ENCODE measurements at regions not wholly inside any gene's neighbourhood (a gene's known extent, or its start where the extent isn't known, plus 50 kb on each side); places are given as distances from the start of the nearest gene placed in this dataset.
"Not testable (repeated sequence)": the region's sequence is repeated elsewhere in the genome, so short reads cannot be mapped to it uniquely, and the experiment has no call there.

GRCh38 chr17:45554479-45554878 is 64.0 kb upstream of the PLEKHM1 start:
- not testable (repeated sequence) for DNase-seq (ENCODE audit: low read depth in 2 of 2)

DNA sequence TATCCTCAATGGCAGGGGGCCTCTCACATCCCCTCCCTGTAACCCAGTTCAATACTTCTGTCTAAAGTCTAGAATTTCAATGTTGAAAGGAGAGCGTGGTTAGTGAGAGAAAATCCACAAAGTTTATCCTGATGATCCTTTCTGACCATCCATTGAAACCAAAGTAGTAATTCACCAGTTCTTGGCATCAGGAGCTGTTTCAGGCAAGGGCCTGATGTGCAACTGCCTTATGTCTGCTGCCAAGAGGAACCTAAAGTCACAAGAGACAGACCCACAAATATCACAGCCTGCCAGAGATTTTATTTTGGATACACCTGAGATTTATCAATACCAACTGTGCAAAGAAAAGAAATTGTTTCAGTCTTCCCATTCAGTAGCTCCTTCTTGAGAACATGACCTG is 68.3 kb upstream of the PLEKHM1 start:
- DNase-seq (ENCODE audit: low read depth in 2 of 2), result not testable (repeated sequence)

DNA sequence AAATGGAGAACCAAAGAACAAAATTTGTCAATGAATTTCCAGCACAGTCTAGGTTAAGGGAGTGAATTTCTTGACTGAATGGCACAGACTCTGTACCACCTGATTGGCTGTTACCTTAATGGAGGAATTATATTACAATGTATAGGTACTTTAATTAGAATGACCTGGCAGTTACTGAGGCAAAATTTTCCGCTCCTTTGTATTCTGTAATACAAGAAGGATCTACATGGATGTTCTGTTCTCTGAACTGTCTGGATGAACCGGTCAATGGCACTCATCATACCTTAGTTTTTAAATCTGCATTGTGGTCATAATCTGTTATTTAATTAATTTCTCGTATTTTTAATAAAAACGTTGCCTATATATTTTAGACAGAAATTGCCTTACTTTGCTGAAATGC is 72.3 kb upstream of the PLEKHM1 start:
- DNase-seq (ENCODE audit: low read depth in 2 of 2), result not testable (repeated sequence)

DNA sequence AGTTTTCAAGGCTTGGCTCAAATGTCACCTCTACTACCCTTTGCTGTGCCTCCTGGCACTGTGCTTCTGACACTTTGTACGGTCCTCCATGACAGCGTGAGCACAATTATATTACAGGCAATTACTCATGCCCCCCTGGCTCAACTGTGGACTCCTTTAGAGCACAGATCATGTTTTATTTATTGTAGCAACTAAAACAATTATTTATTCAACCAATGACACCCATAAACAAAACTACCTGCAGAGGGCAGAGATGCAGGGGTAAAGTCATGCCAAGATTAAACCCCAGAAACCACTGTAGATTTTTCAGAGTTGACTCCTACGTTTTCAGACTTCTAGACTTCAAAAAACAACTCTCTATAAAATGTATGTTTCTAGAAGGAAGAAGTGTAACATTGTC is 72.8 kb upstream of the PLEKHM1 start:
- not testable (repeated sequence) for DNase-seq (ENCODE audit: low read depth in 2 of 2)

DNA sequence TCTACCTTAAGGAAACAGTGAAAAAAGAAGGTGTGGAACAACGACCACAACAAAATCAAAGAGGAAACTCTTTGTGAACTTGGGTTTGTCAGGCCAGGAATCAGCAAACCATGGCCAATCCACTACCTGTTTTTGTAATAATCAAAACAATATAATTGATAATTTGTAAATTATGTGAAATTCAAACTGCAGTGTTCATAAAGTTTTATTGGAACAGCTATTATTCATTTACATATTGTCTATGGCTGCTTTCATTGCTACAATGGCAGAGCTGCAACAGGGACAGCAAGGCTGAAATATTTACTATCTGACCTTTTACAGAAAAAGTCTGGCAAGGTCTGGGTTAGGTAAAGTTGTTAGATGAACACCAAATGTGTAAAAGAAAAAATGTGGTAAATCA is 77.8 kb upstream of the PLEKHM1 start:
- DNase-seq (ENCODE audit: low read depth in 2 of 2), result not testable (repeated sequence)

DNA sequence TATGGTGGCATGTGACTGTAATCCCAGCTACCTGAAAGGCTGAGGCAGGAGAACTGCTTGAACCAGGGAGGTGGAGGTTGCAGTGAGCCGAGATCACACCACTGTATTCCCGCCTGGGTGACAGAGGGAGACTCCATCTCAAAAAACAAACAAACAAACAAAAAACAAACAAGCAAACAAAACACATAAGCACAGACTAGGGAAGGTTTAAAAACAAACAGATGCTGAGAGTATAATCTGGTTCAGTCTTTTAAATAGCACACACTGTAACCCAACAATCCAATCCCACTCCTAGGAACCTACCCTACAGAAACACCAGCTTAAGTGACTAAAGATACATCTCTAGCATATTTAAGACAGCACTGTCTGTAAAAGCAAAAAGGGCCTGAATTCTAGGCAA is 82.8 kb upstream of the PLEKHM1 start:
- not testable (repeated sequence) for DNase-seq (ENCODE audit: low read depth in 2 of 2)

DNA sequence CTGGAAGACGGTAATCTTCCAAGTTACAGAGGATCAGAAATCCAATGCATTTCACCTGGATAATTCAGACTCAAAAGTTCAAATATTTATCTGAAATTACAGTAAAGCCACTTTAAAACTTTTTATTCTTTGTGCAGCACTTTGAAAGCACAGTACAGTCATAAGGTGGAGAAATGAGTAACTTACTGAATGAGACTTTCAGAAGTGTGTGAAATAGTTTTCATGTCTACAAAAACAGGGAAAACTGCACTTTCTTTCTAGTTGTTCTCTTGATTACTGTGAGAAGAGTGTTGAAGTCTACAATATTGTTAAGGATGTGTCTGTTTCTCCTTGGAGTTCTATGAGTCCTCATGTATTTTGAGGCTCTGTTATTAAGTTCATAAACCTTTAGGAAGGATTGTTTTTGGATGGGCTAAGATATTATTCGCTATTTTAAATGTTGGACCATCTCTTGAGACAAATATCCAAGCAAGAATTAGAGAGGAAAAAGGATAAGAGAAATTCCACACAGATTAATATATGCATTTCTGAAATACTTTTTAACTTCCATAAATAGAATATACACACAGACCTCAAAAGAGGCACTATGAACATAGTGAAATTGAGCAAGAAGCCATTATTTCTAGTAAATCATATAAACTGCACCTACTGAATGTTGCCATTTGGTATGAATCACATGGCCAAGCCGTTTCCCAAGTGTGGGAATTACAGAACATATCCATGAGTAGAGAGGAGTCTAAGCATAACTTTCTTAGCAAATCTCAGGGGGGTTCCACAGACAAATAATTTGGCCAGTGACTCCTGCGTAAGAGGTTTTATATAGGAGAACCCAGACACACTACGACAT is 83.6 kb upstream of the PLEKHM1 start:
- DNase-seq (ENCODE audit: low read depth in 2 of 2), result no peak

GRCh38 chr17:45575126-45575885 is 84.8 kb upstream of the PLEKHM1 start:
- no peak for DNase-seq (ENCODE audit: low read depth in 2 of 2)

DNA sequence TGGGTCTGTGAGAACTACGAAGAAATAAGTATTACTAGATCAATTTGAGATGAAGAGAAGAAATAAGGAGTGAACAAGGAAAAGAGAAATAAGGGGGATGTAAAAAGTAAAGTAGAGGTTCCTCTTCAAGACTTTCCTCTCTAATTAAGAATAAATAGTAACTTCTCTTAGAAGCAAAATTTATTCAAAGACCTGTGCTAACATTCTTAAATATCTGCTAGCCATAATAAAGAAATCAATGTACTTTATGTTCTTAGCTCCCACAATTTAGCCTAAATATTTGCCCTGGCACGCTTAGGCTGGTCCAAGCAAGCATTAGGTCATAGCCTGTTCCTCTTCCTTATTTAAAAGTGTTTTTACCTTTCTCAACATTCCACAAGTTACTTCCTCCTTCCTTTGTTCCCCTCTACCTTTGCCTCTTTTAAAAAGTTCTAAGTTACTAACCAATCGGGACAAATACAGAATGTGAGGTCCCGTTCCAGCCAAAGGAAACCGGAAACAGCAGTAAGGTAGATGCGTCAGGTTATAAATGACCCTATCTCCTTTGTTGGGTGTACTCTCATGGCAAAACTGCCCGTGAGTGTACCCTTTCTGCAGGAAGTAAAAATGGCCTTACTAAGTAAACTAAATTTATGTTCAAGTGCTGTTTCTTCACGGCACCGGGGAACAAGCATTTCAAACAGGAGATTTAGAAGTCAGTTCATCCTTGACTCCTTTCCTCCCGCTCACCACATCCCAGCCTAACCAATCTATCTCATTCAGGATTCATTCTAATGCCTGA is 86.2 kb upstream of the PLEKHM1 start:
- not testable (repeated sequence) for DNase-seq (ENCODE audit: low read depth in 2 of 2)

GRCh38 chr17:45577571-45578279 is 87.2 kb upstream of the PLEKHM1 start:
- no peak for DNase-seq (ENCODE audit: low read depth in 2 of 2)

DNA sequence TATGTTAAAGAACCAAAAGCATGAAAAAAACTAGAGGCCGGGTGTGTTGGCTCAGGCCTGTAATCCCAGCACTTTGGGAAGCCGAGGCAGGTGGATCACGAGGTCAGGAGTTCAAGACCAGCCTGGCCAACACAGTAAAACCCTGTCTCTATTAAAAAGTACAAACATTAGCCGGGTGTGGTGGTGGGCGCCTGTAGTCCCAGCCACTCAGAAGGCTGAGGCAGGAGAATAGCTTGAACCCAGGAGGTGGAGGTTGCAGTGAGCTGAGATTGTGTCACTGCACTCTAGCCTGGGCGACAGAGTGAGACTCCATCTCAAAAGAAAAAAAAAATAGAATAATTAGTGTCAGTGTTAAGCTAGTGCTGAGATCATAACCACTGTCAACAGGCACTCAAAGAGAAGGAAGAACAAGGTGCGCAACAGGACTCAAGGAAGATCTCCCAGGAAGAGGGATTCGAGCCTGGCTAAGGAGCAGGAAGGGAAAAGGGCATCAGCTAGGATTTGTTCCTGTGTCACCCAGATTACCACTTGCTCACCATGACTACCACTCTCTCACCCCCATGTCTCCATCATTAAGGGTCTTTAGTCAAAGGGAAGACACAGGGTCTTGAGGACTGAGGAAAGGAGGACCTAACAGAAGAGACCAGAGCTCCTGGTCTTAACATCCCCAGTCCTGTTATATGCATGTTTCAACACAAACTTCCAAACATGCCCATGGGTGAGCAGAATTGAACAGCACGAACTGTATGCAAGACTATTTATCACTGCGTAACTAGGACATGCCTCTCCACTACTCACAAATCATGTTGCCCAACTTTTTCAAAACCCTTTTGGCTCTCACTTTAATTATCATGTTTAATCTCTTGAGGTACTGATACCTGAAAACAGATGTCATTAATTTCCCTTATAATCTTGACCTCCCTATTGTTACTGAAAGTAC is 88.3 kb upstream of the PLEKHM1 start:
- DNase-seq (ENCODE audit: low read depth in 2 of 2), result no peak

GRCh38 chr17:45579529-45580495 is 89.3 kb upstream of the PLEKHM1 start:
- DNase-seq (ENCODE audit: low read depth in 2 of 2), result no peak

DNA sequence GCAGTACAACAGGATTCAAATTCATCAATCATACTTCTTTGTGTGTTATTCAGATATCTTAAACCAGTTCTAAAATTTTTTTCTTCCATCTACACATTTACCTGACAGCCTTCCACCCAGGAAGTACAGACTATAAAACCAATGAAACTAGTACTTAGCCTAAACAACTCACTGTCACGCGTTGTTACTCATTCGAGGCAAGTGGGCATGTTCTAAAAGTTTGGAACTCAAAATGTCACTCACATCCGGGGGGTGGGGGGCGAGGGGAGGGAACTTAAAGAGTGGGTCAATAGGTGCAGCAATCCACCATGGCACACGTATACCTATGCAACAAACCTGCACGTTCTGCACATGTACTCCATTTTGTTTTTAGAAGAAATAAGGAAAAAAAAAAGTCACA is 90.4 kb upstream of the PLEKHM1 start:
- no peak for DNase-seq (ENCODE audit: low read depth in 2 of 2)

DNA sequence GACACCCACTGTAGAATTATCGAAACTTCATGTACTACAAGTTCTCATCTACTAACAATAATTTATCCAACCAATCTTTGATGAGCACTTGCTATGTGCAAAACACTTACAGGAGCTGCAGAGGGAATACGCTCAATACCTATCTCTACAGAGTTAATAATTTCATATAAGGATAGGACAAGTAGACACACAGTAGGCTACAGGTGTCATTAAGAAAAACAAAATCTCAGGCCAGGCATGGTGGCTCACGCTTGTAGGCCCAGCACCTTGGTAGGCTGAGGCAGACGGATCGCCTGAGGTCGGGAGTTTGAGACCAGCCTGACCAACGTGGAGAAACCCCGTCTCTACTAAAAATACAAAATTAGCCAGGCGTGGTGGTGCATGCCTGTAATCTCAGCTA is 91.3 kb upstream of the PLEKHM1 start:
- no peak for DNase-seq (ENCODE audit: low read depth in 2 of 2)

- peak; percentile 31 to 59 for DNase-seq (ENCODE audit: low read depth in 2 of 2)
Observed at GRCh38 chr17:45584092-45585036, 93.8 kb upstream of the PLEKHM1 start.

DNA sequence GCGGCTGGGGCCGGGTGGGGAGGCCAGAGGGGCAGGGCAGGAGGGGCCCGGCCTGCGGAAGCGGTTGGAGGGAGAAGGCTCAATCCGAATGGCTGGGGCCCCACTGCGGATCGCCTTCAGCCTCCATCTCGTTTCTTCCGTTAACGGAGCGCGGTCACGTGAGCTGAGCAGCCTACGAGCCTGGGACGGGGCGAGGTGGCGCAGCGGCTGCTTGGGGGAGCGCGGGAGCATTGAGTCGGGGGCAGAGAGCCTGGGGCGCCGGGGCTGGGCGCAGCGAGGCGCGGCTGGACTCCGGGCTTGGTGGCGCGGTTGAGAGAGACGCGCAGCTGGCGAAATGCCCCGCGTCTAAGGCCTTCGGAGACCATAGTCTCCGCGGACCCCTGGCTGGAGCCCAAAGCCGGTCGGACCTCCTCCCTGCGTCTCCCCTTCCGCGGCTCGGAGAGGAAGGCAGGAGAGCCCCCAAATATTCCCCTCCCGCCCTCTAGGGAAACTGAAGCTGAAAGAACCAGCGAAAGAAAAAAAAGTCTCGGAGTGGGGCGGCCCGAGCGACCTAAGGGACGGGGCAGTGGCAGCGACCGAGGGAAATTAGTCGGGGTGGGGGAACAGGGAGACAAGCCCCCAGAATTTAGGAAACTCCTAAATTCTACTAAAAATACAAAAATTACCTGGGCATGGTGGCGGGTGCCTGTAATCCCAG is 94.7 kb upstream of the PLEKHM1 start:
- DNase-seq (ENCODE audit: low read depth in 2 of 2), result peak; percentile 79 to 84

Data from stimulated activated CD4-positive, alpha-beta T cell treated with anti-CD3 and anti-CD28 coated beads, Interleukin-1b, Interleukin-23, amount 100 ng/mL, for 4 hours (primary cell).